ENCODE measurements at regions not wholly inside any gene's neighbourhood (a gene's known extent, or its start where the extent isn't known, plus 50 kb on each side); places are given as distances from the start of the nearest gene placed in this dataset.

DNA sequence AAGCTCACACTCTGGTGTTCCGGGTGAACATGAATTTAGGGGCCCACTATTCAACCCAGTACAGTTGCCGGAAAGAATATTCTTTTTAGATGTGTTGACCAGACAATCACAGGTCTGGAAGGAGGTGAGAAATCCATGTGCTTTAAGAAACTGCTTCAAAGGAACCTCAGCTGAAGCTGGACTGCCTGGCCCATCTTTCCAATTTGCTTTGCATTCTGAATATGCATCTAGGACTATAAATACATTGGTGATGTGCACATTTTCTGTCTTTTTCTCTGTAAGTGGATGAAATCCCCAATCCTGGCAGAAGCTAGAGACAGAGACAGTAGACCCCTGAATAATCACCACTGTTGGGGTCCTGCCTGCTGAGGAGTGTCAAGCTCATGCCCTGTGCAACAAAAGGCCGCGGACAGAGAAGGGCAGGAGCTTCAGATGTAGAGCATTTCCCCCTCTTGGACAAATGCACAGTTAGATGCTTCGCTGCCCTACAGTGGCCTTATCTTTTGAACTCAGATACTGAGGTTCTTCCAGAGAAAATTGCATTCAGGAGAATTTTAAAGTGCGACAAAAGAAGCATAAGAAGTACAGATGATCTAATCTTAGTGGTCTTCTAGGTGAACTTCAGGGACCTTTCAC lies 368.3 kb downstream of the SFMBT2 start:
- TF ChIP-seq EZH2 (IDR thresholded peaks at IDR 0.05; ENCODE audit: insufficient read depth, poor library complexity, severe bottlenecking), result no peak
- TF ChIP-seq EZH2phosphoT487 (IDR thresholded peaks at IDR 0.05; ENCODE audit: insufficient read depth, low read depth), result no peak
